PC-3 (cell line): ENCODE measurements at regions not wholly inside any gene's neighbourhood (a gene's known extent, or its start where the extent isn't known, plus 50 kb on each side); places are given as distances from the start of the nearest gene placed in this dataset.
A peak's percentile ranks its signal among the peaks of the same experiment; 100 is the strongest.

ENCODE experiments used
- ATAC-seq: fragments of 200-7000 bp; cut with Tn5 transposase; 2 replicates; pipeline ENCODE4 v1.9.1; 2020; ENCODE audit warnings: mild to moderate bottlenecking, moderate library complexity
- BruUV-seq: library from RNA; stranded (reverse); fragments of 400-500 nt; replicated peaks from 2 replicates; lab custom pipeline; 2021; lab: Mats Ljungman, UMichigan
- CTCF ChIA-PET: fragments of 300-600 bp; sonication (Branson Sonifier 250); formaldehyde crosslinking; loops from one replicate; lab custom pipeline; 2022; ENCODE audit warnings: antibody characterized with exemption; lab: Charles Lee
- POLR2A ChIA-PET: fragments of 300-600 bp; sonication (Branson Sonifier 250); formaldehyde crosslinking; loops from one replicate; lab custom pipeline; 2022; ENCODE audit warnings: antibody characterized with exemption; ENCODE audit not compliant: unreplicated experiment; lab: Charles Lee
- DNase-seq: peaks from one replicate; pipeline ENCODE4 v3.0.0-alpha.2; 2015
- H2AFZ ChIP-seq: fragments of 300-600 bp; sonication (generic); 2 replicates; pipeline ENCODE4 v1.6.0; 2016; ENCODE audit warnings: antibody characterized with exemption, low read length
- H3F3A ChIP-seq: fragments of 300-600 bp; sonication (generic); one replicate; pipeline ENCODE4 v1.6.0; 2017; ENCODE audit warnings: antibody characterized with exemption, low read length, control low read depth, mild to moderate bottlenecking; ENCODE audit not compliant: unreplicated experiment
- H3K27ac ChIP-seq: fragments of 300-600 bp; sonication (generic); 2 replicates; pipeline ENCODE4 v1.5.1; 2016; ENCODE audit warnings: mild to moderate bottlenecking, low read length
- H3K27me3 ChIP-seq: fragments of 300-600 bp; sonication (generic); 2 replicates; pipeline ENCODE4 v1.6.1; 2016; ENCODE audit warnings: low read length, mixed read lengths
- H3K36me3 ChIP-seq: fragments of 300-600 bp; sonication (generic); 2 replicates; pipeline ENCODE4 v1.6.1; 2016; ENCODE audit warnings: low read depth, mixed run types, low read length, mixed read lengths
- H3K4me1 ChIP-seq: fragments of 300-600 bp; sonication (generic); 2 replicates; pipeline ENCODE4 v1.5.1; 2016; ENCODE audit warnings: low read length; ENCODE audit not compliant: insufficient read depth
- H3K4me2 ChIP-seq: fragments of 300-600 bp; sonication (generic); 2 replicates; pipeline ENCODE4 v1.6.0; 2016; ENCODE audit warnings: low read length
- H3K4me3 ChIP-seq: fragments of 300-600 bp; sonication (generic); 2 replicates; pipeline ENCODE4 v1.5.1; 2016; ENCODE audit warnings: mild to moderate bottlenecking, low read length, mixed read lengths
- H3K79me2 ChIP-seq: fragments of 300-600 bp; sonication (generic); 2 replicates; pipeline ENCODE4 v1.6.1; 2017; ENCODE audit warnings: low read length, mixed read lengths
- H3K9ac ChIP-seq: fragments of 300-600 bp; sonication (generic); 2 replicates; pipeline ENCODE4 v1.6.0; 2016; ENCODE audit warnings: mild to moderate bottlenecking, low read length
- H3K9me2 ChIP-seq: fragments of 300-600 bp; sonication (generic); replicated peaks from 2 replicates; pipeline ENCODE4 v1.6.1; 2016; ENCODE audit warnings: mixed run types, low read length, mixed read lengths
- H3K9me3 ChIP-seq: fragments of 300-600 bp; sonication (generic); 2 replicates; pipeline ENCODE4 v1.6.1; 2016; ENCODE audit warnings: low read length, mixed read lengths
- H4K20me1 ChIP-seq: fragments of 300-600 bp; sonication (generic); 2 replicates; pipeline ENCODE4 v1.6.1; 2016; ENCODE audit warnings: low read length, mixed read lengths
- CTCF ChIP-seq: fragments of 300-600 bp; sonication (generic); conservative IDR thresholded peaks from 2 replicates; pipeline ENCODE4 v1.5.1; 2017; ENCODE audit warnings: antibody characterized with exemption, low read depth, mild to moderate bottlenecking, low read length
- EZH2 ChIP-seq: fragments of 300-600 bp; sonication (generic); IDR thresholded peaks from one replicate; pipeline ENCODE4 v1.6.1; 2017; ENCODE audit warnings: antibody characterized with exemption, mild to moderate bottlenecking, low read length; ENCODE audit not compliant: unreplicated experiment
- EZH2phosphoT487 ChIP-seq: fragments of 300-600 bp; sonication (generic); IDR thresholded peaks from 2 replicates; pipeline ENCODE4 v1.6.1; 2018; ENCODE audit warnings: mild to moderate bottlenecking, antibody characterized with exemption, low read length, borderline replicate concordance
- intact Hi-C: fragments of 100-400 bp; cut with micrococcal nuclease; formaldehyde crosslinking; loops from 2 replicates; pipeline ENCODE4 v1.9.0; 2023

DNA sequence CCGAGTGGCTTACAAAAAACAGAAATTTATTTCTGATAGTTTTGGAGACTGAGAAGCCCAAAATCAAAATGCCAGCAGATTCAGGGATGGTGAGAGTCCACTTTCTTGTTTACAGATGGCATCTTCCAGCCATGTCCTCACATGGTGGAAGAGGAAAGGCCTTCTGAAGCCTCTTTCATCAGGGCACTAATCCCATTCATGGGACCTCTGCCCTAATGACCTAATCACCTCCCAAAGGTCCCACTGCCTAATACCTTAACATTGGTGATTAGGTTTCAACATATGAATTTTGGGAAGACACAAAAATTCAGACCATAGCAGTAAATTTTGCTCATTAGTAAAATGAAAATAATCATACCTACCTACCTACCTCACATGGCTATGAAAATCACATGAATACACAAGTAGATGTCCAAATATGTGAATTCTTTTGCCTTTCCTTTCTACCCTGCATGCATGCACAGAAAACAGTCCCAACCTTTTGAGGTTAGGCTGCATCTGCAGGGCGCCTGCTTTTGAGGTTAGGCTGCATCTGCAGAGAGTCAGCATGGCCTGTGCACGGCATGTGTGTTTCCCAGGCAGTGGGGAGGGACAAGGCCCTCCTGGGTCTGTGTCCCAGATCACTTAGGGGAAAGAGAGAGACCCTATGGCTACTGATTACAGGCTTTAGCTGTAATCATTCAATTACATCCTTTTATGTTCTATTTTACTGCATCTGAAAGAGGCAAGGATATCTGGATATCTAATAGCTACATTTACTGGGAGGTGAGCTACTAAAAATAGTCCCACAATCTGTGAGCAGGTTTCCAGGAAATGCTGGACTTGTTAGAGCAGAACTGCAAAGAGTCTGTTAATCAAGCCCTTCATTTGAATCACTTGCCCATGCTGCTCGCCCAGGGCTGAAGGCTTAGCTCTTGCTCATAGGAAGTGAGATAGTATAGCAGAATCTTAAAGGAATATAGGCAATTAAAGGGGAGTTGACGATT is 497.7 kb upstream of the MARCKS start:
- ChIA-PET CTCF (no interaction called here), POLR2A (interaction anchor here (0.5 to 0.6 kb wide), 2 partner anchors 82 to 240 kb away, joined by 3 read pairs; no protein-coding TSS in a partner anchor)

GRCh38 chr6:113361014-113361645 is 496.0 kb upstream of the MARCKS start:
- intact Hi-C loops = loop anchor here (5.0 to 10.0 kb wide), 3 partner anchors 51 to 496 kb away; partner anchors contain the start of gene MARCKS
- Histone ChIP-seq H3K79me2 (no peaks in the 10 kb centered on the region), H2AFZ (peak overlapping the region; percentile 74), H3F3A (no peaks in the 10 kb centered on the region), H3K27ac (peak overlapping the region; percentile 72), H4K20me1 (no peaks in the 10 kb centered on the region), H3K36me3 (no peaks in the 10 kb centered on the region), H3K4me1 (peaks cover 57% of the 10 kb centered on the region), H3K9ac (no peak overlapping the region), H3K4me3 (no peak overlapping the region), H3K9me2 (no peaks in the 10 kb centered on the region), H3K27me3 (no peaks in the 10 kb centered on the region), H3K4me2 (peak overlapping the region; percentile 80), H3K9me3 (no peaks in the 10 kb centered on the region)
- no TSS peak for BruUV-seq
- DNase-seq (peak; percentile 81), ATAC-seq (peak; percentile 71)
- ChIA-PET CTCF (no interaction called here), POLR2A (interaction anchor here (0.6 kb wide), 1 partner anchor 498 kb away, joined by 4 read pairs; no protein-coding TSS in a partner anchor)
- TF ChIP-seq CTCF (no peak), EZH2phosphoT487 (no peak), EZH2 (no peak)

More for the DNA sequence above, 497.7 kb upstream of the MARCKS start:
- Histone ChIP-seq H3K9ac (no peak overlapping the region; the same call in 1 of the 2 replicates), H3K27me3 (no peaks in the 10 kb centered on the region), H3K4me1 (peaks cover 48% of the 10 kb centered on the region), H3K27ac (peak overlapping the region; percentile 53), H3F3A (no peaks in the 10 kb centered on the region), H3K9me3 (no peaks in the 10 kb centered on the region), H3K79me2 (no peaks in the 10 kb centered on the region), H3K4me3 (no peak overlapping the region), H3K4me2 (peak overlapping the region; percentile 47), H3K9me2 (no peaks in the 10 kb centered on the region), H4K20me1 (no peaks in the 10 kb centered on the region), H2AFZ (peak overlapping the region; percentile 48; the same call in 1 of the 2 replicates), H3K36me3 (no peaks in the 10 kb centered on the region)
- no peak for TF ChIP-seq EZH2phosphoT487
- TF ChIP-seq CTCF = no peak
- no peak for TF ChIP-seq EZH2
- BruUV-seq = no TSS peak
- intact Hi-C loops = loop anchor here (5.0 to 10.0 kb wide), 3 partner anchors 53 to 498 kb away; partner anchors contain the start of gene MARCKS
- peak; percentile 76 for ATAC-seq
- peak; percentile 68 for DNase-seq
